Lower leg skin (tissue), 4 donors: ENCODE measurements at regions not wholly inside any gene's neighbourhood (a gene's known extent, or its start where the extent isn't known, plus 50 kb on each side); places are given as distances from the start of the nearest gene placed in this dataset.
A peak's percentile ranks its signal among the peaks of the same experiment; 100 is the strongest.

Experiments
- DNase-seq, 2 donors: peaks; one replicate each; pipeline ENCODE4 v3.0.0-alpha.2; 2019; ENCODE audit warnings: low spot score in 2 of 2
- H3K4me3 ChIP-seq: fragments of 200-600 bp; sonication (generic); 2 replicates; pipeline ENCODE4 v1.5.1; 2017; ENCODE audit warnings: mild to moderate bottlenecking, low read depth; ENCODE audit not compliant: poor library complexity, severe bottlenecking
- CTCF ChIP-seq, 3 donors: fragments of 450-650 bp; IDR thresholded peaks; one replicate each; pipeline ENCODE4 v1.5.1; 2016; ENCODE audit warnings: antibody characterized with exemption in 3 of 3, mild to moderate bottlenecking in 3 of 3, moderate library complexity in 2 of 3
- POLR2A ChIP-seq, 2 donors: fragments of 450-650 bp; IDR thresholded peaks; one replicate each; pipeline ENCODE4 v1.6.1; 2016 to 2017; ENCODE audit warnings: antibody characterized with exemption in 2 of 2, mild to moderate bottlenecking in 1 of 2, moderate library complexity in 1 of 2
- WGBS, 2 donors: methylation state at CpG; one replicate each; pipeline ENCODE4 v1.1.5; 2018; 5-methylcytosine and 5-hydroxymethylcytosine counted together
- intact Hi-C: fragments of 100-400 bp; cut with DNase I; formaldehyde crosslinking; loops from one replicate; pipeline ENCODE4 v1.15.0; 2023; ENCODE audit warnings: low total_unique reads

- WGBS, 2 donors = 75 to 79% methylated on average over 2 of the region's 2 CpGs
- intact Hi-C loops = no loop called here
- DNase-seq = no peak
- H3K4me3 ChIP-seq = no peak overlapping the region
- TF ChIP-seq POLR2A (IDR thresholded peaks at IDR 0.05) (no peak), CTCF (IDR thresholded peaks at IDR 0.05) (no peak)
These were observed 399.9 kb downstream of the RAB28 start for GRCh38 chr4:13084210-13084609.

GRCh38 chr4:13081830-13082229 is 402.3 kb downstream of the RAB28 start:
- intact Hi-C loops = no loop called here
- TF ChIP-seq CTCF (IDR thresholded peaks at IDR 0.05) = no peak
- no peak for TF ChIP-seq POLR2A (IDR thresholded peaks at IDR 0.05)
- no peak overlapping the region for H3K4me3 ChIP-seq
- DNase-seq = no peak

GRCh38 chr4:13067077-13067476 is 417.1 kb downstream of the RAB28 start:
- 85 to 97% methylated on average over 1 of the region's 1 CpG for WGBS, 2 donors
- intact Hi-C loops = no loop called here
- TF ChIP-seq CTCF (IDR thresholded peaks at IDR 0.05) (no peak), POLR2A (IDR thresholded peaks at IDR 0.05) (no peak)
- DNase-seq = no peak
- H3K4me3 ChIP-seq = no peak overlapping the region

DNA sequence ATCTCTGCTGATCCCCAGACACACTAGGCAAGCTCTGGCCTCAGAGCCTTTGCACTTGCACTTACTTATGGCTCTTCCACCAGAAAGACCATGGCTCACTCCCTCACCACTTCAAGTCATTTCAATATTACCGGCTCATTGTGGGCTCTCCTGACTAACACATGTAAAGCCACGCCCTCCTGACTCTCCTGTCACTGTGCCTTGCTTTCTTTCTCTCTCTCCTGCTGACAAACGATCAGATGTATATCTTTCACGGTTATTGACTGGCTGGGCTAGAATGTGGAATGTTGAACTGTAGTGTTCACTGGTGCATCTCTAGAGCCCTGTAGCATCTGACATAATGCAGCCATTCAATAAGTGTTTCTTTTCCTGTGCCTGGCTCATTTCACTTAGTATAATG is 425.1 kb downstream of the RAB28 start:
- H3K4me3 ChIP-seq = no peak overlapping the region
- DNase-seq = no peak
- TF ChIP-seq POLR2A (IDR thresholded peaks at IDR 0.05) = no peak
- TF ChIP-seq CTCF (IDR thresholded peaks at IDR 0.05) = no peak
- WGBS, 2 donors = 40 to 46% methylated on average over 4 of the region's 4 CpGs
- intact Hi-C loops = no loop called here

DNA sequence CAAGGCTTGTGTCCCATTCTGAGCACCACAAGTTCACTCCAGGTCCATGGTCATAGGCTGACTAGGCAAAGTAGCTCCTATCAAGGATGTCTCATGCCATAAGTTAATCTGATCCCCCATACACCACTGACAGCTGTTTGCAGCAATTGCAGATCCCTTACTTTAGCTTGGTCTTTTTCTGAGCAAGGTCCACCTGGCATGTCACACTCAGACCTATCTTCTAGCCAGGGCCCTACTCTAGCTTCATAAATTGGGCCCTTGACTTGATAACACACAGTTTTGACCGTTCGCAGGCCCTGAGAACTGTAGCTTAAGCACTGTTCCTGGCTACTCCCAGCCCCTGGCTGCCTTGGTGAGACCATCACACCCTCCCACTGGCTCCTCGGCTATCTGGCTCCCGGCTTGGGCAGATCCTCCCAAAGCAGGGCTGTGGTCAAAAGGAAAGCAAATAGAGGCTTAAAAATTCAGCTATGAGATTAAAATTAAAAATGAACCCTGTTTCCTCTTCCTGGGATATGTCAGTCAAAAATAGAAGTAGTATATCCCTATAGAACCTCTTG is 427.4 kb downstream of the RAB28 start:
- no peak for DNase-seq
- H3K4me3 ChIP-seq = no peak overlapping the region
- 72 to 77% methylated on average over 4 of the region's 4 CpGs for WGBS, 2 donors
- intact Hi-C loops = no loop called here
- no peak for TF ChIP-seq CTCF (IDR thresholded peaks at IDR 0.05)
- TF ChIP-seq POLR2A (IDR thresholded peaks at IDR 0.05) = no peak

GRCh38 chr4:13054420-13054970 is 429.6 kb downstream of the RAB28 start:
- WGBS, 2 donors = 48 to 53% methylated on average over 3 of the region's 3 CpGs
- TF ChIP-seq CTCF (IDR thresholded peaks at IDR 0.05) (no peak), POLR2A (IDR thresholded peaks at IDR 0.05) (no peak)
- H3K4me3 ChIP-seq = no peak overlapping the region
- intact Hi-C loops = no loop called here
- DNase-seq = peak in 1 of 2 donors; percentile 20
